HG03558 (cell line): ENCODE measurements at regions not wholly inside any gene's neighbourhood (a gene's known extent, or its start where the extent isn't known, plus 50 kb on each side); places are given as distances from the start of the nearest gene placed in this dataset.

ENCODE experiments used
- ATAC-seq: cut with Tn5 transposase; IDR thresholded peaks from one replicate; pipeline ENCODE4 v1.9.1; 2021; ENCODE audit warnings: moderate number of reproducible peaks; ENCODE audit not compliant: unreplicated experiment; ENCODE audit errors: extremely low read depth

- no peak for ATAC-seq
These were observed 79.0 kb downstream of the LBH start for GRCh38 chr2:30310371-30310770.

GRCh38 chr2:30310955-30311354 lies 79.6 kb downstream of the LBH start:
- no peak for ATAC-seq

- ATAC-seq = no peak
These were observed 80.4 kb downstream of the LBH start for GRCh38 chr2:30311711-30312110.

- no peak for ATAC-seq
These were observed 81.6 kb downstream of the LBH start for GRCh38 chr2:30312916-30313315.

GRCh38 chr2:30314981-30315380 lies 83.6 kb downstream of the LBH start:
- no peak for ATAC-seq

- ATAC-seq = no peak
These were observed 84.2 kb downstream of the LBH start for GRCh38 chr2:30315391-30316063.

GRCh38 chr2:30316408-30316807 lies 85.1 kb downstream of the LBH start:
- ATAC-seq = no peak

- no peak for ATAC-seq
These were observed 87.9 kb downstream of the LBH start for GRCh38 chr2:30318987-30319782.

GRCh38 chr2:30321466-30321865 lies 90.1 kb downstream of the LBH start:
- ATAC-seq = no peak

- ATAC-seq = no peak
These were observed 92.2 kb downstream of the LBH start for GRCh38 chr2:30323499-30323898.

- ATAC-seq = no peak
These were observed 93.0 kb downstream of the LBH start for GRCh38 chr2:30324245-30324908.

- ATAC-seq = no peak
These were observed 94.4 kb downstream of the LBH start for GRCh38 chr2:30325600-30326328.

- no peak for ATAC-seq
These were observed 95.2 kb downstream of the LBH start for GRCh38 chr2:30326497-30326896.

GRCh38 chr2:30331038-30331437 lies 99.7 kb downstream of the LBH start:
- ATAC-seq = no peak

- no peak for ATAC-seq
These were observed 100.5 kb downstream of the LBH start for GRCh38 chr2:30331869-30332268.

GRCh38 chr2:30332791-30333453 lies 101.6 kb downstream of the LBH start:
- no peak for ATAC-seq

GRCh38 chr2:30334762-30335363 lies 103.5 kb downstream of the LBH start:
- no peak for ATAC-seq

- no peak for ATAC-seq
These were observed 104.8 kb downstream of the LBH start for GRCh38 chr2:30336084-30336483.

GRCh38 chr2:30336978-30337841 lies 105.9 kb downstream of the LBH start:
- ATAC-seq = peak; percentile 89
